GM18868 (cell line): ENCODE measurements at regions not wholly inside any gene's neighbourhood (a gene's known extent, or its start where the extent isn't known, plus 50 kb on each side); places are given as distances from the start of the nearest gene placed in this dataset.

ENCODE experiments used
- ATAC-seq: cut with Tn5 transposase; IDR thresholded peaks from one replicate; pipeline ENCODE4 v1.9.1; 2021; ENCODE audit warnings: mild to moderate bottlenecking, moderate library complexity; ENCODE audit not compliant: unreplicated experiment

GRCh38 chr7:17016402-17017010, 134.7 kb upstream of the AGR3 start:
- no peak for ATAC-seq

GRCh38 chr7:17019106-17019505, 137.3 kb upstream of the AGR3 start:
- ATAC-seq = no peak

GRCh38 chr7:17020250-17020649, 138.5 kb upstream of the AGR3 start:
- no peak for ATAC-seq

GRCh38 chr7:17021205-17021604, 139.4 kb upstream of the AGR3 start:
- no peak for ATAC-seq

- no peak for ATAC-seq
Observed at GRCh38 chr7:17022920-17023319, 141.1 kb upstream of the AGR3 start.

- no peak for ATAC-seq
Observed at GRCh38 chr7:17026269-17026668, 144.5 kb upstream of the AGR3 start.

- no peak for ATAC-seq
Observed at GRCh38 chr7:17027143-17027788, 145.5 kb upstream of the AGR3 start.

GRCh38 chr7:17027789-17028152, 146.0 kb upstream of the AGR3 start:
- no peak for ATAC-seq

- ATAC-seq = no peak
Observed at GRCh38 chr7:17029150-17029549, 147.4 kb upstream of the AGR3 start.

GRCh38 chr7:17030559-17030958, 148.8 kb upstream of the AGR3 start:
- ATAC-seq = no peak

GRCh38 chr7:17031906-17032551, 150.2 kb upstream of the AGR3 start:
- ATAC-seq = no peak

GRCh38 chr7:17033245-17033644, 151.5 kb upstream of the AGR3 start:
- no peak for ATAC-seq

GRCh38 chr7:17036584-17036983, 154.8 kb upstream of the AGR3 start:
- ATAC-seq = no peak

- ATAC-seq = no peak
Observed at GRCh38 chr7:17037356-17037755, 155.6 kb upstream of the AGR3 start.

- ATAC-seq = no peak
Observed at GRCh38 chr7:17038160-17038782, 156.5 kb upstream of the AGR3 start.

GRCh38 chr7:17038783-17039170, 157.0 kb upstream of the AGR3 start:
- no peak for ATAC-seq

- ATAC-seq = no peak
Observed at GRCh38 chr7:17039372-17039771, 157.6 kb upstream of the AGR3 start.

GRCh38 chr7:17040716-17041115, 158.9 kb upstream of the AGR3 start:
- ATAC-seq = no peak

GRCh38 chr7:17041324-17041723, 159.5 kb upstream of the AGR3 start:
- no peak for ATAC-seq

- no peak for ATAC-seq
Observed at GRCh38 chr7:17042211-17042610, 160.4 kb upstream of the AGR3 start.

- no peak for ATAC-seq
Observed at GRCh38 chr7:17043012-17043877, 161.5 kb upstream of the AGR3 start.
